Dermis blood vessel endothelial cell (primary cell): ENCODE measurements at regions not wholly inside any gene's neighbourhood (a gene's known extent, or its start where the extent isn't known, plus 50 kb on each side); places are given as distances from the start of the nearest gene placed in this dataset.

ENCODE experiments used
- DNase-seq: peaks from one replicate; pipeline ENCODE4 v3.0.0; 2010

DNA sequence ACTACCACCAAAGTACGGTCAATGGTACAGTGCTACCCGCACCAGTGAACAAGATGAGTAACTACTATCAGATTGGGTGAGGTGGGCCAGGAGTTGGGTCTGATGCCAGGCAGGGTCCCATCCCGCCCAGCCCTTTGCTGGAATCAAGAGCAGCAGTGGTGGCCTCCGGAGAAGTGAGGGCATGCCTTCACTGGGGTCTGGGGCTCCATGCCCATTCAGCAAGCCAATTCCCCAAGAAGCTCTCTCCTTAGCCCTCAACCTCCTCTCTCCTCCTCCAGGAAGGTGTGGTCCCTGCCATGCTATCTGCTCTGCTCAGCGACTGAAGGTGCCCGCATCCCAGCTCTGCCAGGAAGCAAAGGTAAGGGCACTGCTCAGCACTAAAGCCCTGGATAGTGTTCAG is 62.7 kb upstream of the CPLX2 start:
- no peak for DNase-seq

DNA sequence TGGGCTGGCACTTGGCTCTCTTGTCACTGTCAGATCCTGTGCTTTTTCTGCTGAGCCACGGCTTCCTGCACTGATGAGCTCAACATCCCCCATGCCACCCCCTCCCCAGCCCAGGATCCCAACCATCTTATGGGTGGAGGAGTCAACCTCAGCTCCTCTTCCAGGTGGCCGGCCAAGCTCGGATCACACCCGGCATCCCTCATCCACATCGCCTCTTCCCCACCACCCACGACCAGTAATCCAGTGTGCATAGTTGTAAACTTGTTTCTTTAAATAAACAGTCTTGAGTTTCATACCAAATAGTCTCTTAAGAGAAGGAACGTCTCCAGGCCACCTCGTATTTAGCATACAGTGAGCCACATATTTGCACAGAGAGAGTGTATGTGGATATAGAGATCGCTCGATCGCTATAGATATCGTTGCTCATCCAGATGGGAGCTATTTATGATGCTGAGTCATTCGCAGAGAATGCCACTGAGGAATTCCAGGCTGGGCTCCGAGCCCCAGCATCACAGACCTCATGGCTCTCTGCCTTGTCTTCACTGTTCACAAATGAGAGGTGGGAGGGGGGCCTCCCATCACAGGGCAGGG is 61.8 kb upstream of the CPLX2 start:
- no peak for DNase-seq

DNA sequence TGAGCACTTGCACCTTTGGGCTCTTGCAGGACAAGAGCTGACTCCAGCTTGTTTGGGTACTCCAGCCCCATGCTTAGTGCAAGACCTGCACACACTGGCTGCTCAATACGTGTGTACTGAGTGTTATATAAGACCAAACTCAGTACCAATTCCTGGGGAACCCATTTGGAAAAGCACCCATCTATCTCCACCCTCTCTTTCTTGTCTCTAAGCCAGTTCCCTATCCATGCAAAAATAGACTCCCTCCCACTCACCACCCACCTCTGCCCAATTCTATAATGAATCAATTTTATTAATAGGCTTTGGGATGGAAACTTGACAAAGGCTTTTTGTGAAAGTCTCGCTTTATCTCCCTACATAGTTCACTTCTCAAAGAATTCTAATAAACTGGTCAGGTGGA is 60.9 kb upstream of the CPLX2 start:
- DNase-seq, result no peak

DNA sequence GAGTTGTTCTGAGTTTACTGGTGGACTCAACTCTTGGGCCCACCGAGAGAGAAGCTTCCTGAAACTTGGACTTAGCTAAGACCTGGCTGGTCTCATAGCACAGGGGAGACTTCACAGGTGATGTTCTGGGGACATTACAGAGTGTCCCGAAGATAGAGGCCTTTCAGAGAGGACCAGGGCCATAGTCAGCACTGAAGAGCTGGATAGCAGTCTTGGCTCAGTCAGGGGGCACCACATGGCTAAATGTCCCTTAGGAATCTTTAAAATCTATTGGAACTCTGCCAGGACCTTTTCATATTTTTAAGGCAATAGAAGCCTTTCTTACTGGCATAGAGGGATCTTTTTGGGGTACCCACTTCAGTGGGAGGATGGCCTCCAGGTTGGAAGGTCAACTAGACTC is 59.8 kb upstream of the CPLX2 start:
- DNase-seq, result no peak

DNA sequence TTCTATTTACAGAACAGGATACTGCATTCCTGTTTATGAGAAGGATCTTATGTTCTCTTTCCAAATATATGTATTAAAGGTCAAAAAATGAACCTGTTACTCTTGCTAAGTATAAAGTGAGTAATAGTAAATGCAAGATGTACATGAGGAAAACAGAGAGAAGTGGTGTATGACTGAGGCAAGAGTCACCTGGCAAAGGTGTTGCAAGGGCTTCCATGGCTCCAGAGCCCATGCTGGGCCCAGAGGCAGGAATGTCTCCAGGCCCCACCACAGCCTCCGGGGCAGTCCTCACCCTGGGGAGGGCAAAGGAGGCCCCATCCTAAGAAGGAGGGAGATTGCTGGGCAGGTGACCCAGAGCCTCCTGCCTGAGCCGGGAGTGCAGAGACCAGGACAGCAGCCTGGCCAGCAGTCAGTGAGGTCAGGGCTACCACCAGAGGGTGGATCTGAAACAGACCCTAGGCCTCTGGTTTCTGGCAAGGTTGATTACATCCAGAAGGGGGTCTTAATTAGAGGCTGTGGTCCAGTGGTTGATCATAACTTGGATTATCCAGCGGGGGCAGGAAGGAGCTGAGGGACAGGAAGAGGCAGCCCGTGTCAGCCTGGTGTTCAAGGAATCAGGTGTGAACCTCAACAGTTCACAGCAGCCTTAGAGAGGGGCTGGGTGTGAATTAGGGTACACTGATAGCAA is 57.3 kb upstream of the CPLX2 start:
- no peak for DNase-seq

DNA sequence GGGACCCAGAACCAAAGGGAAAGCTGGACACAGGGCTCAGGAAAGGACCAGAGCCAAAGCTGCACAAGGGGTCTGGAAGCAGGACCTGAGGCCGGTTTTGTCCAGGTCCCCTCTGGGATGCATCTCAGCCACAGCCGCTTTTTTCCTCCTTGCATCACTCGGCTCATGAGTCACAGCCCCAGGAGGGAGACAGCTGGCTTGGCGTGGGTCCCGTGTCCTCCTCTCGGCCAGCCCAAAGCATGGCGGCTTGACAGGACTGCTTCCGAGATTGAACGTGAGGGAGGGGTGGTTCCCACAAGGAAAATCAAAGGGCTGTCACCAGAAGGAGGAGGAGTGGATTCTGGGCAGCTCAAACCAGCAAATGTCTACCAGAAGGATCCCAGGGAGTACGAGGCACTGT is 56.7 kb upstream of the CPLX2 start:
- no peak for DNase-seq

DNA sequence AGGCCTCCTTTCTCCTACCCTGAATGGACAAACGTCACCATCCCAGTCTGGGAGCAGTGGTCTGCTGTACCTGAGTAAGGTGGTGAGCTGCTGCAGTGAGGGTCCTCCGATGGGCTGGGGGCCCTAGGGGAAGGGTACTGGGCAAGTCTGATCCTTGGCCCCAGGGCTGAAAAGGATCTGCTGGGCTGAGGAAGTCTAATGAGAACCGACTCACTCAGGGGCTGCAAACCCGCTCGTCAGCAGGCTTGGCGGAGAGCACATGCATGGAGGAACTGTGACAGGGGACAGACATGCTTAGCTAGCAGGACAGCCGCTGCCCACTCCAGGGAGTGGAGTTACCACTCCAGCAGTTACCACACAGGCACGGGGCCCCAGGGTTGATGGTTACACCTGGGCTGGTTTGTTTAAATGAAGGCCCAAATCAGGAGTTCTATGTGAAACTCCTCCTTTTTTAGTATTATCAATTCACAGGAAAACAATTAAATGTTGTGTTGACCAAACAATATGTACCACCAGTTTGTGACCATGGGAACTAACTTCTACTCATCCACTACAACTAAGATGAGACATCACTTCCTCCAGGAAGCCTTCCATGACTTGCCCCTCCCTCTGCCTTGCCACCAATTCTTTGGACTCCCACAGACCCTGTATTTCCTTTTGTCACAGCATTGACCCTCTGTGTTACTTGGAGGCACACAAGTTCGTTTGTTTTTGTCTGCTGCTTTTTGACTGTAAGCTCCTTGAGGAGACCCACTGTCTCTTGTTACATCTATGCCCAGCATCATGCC is 56.1 kb upstream of the CPLX2 start:
- DNase-seq, result no peak

DNA sequence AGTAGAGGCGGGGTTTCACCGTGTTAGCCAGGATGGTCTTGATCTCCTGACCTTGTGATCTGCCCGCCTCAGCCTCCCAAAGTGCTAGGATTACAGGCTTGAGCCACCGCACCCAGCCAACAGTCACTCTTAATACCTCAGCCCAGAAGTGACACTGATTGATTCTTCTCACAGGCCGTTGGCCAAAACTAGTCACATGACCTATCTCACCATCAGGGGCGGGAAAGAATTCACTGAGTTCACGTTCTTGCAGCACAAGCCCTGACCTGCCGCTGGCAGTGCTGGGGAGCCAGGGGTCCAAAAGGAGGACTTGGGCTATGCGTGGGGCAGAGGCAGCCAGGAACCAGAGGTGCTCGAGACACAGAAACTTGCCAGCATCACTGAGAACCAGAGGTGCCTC is 55.0 kb upstream of the CPLX2 start:
- no peak for DNase-seq

DNA sequence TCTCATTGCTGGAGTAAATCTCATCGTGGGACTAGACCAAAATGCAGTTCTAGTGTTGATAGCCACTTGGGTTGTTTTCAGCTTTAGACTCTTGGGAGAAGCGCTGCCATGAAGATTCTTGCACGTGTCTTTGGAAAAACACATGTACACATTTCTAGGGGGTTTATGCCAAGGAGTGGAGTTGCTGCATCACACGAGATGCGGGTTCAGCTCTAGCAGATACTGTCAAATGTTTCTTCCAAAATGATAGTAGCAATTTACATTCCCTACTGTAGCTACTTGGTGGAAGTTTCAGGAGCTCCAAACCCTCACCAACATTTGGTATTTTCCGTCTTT is 52.3 kb upstream of the CPLX2 start:
- no peak for DNase-seq

DNA sequence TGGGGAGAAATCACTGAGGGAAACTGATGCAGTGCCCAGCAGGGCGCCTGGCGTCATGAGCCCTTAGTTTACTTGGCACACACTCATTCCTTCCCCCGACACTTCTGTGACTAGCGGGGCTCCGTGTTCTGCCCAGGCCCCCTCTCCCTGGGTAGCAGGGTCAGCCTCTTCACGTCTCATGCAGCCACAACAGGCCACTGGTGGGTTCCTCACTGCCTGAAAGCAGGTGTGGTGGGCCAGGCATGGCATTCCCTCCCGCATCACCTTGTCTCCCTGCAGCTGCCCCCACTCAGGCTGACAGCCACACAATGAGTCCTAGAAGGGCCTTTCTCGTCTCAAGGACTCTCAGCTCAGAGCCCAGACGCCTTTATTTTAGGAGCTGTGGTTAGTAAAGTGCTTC is 51.1 kb upstream of the CPLX2 start:
- DNase-seq, result no peak
